ENCODE measurements at regions not wholly inside any gene's neighbourhood (a gene's known extent, or its start where the extent isn't known, plus 50 kb on each side); places are given as distances from the start of the nearest gene placed in this dataset.

DNA sequence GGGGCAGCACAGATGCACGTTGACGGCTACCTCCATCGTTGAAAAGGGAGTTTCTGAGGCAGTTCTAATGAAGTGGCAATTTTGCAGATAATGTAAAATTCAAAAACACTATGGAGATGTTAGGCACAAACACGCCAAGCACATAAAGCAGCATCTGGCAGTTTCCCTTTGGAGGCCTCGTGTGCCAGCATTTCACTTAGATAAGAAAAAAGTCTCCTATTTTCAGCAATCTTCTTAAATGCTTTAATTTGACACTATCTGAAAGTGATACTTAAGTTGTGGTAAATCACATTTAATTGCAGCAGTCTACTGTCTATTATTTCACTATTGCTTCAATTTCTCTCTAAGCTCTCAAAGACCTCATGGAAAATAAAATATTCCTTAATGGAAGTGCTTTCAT, 125.3 kb upstream of the PROKR2 start:
- intact Hi-C loops (cut with micrococcal nuclease): no loop called here
- no peak overlapping the region for H3K27ac Mint-ChIP-seq
- H3K27me3 Mint-ChIP-seq: peaks cover 20% of the 10 kb centered on the region
- no peak overlapping the region for H3K4me3 Mint-ChIP-seq
- H3K4me1 Mint-ChIP-seq (ENCODE audit: low read depth): no peaks in the 10 kb centered on the region
- no peaks in the 10 kb centered on the region for H3K36me3 Mint-ChIP-seq (ENCODE audit: low read depth)
- H3K9me3 Mint-ChIP-seq: no peaks in the 10 kb centered on the region

- no peaks in the 10 kb centered on the region for H3K9me3 Mint-ChIP-seq
- intact Hi-C loops (cut with micrococcal nuclease): no loop called here
- no peaks in the 10 kb centered on the region for H3K4me1 Mint-ChIP-seq (ENCODE audit: low read depth)
- peaks cover 24% of the 10 kb centered on the region for H3K27me3 Mint-ChIP-seq
- no peak overlapping the region for H3K27ac Mint-ChIP-seq
- no peaks in the 10 kb centered on the region for H3K36me3 Mint-ChIP-seq (ENCODE audit: low read depth)
- no peak overlapping the region for H3K4me3 Mint-ChIP-seq
Measured at GRCh38 chr20:5434116-5434515, 117.4 kb upstream of the PROKR2 start.

- Mint-ChIP-seq H3K27me3 (peaks cover 21% of the 10 kb centered on the region), H3K9me3 (no peaks in the 10 kb centered on the region), H3K27ac (no peak overlapping the region), H3K4me1 (ENCODE audit: low read depth) (no peaks in the 10 kb centered on the region), H3K4me3 (no peak overlapping the region), H3K36me3 (ENCODE audit: low read depth) (no peaks in the 10 kb centered on the region)
- intact Hi-C loops (cut with micrococcal nuclease): no loop called here
Measured at GRCh38 chr20:5433352-5433751, 116.6 kb upstream of the PROKR2 start.

- Mint-ChIP-seq H3K36me3 (ENCODE audit: low read depth) (no peaks in the 10 kb centered on the region), H3K4me3 (no peak overlapping the region), H3K27ac (no peak overlapping the region), H3K4me1 (ENCODE audit: low read depth) (no peaks in the 10 kb centered on the region), H3K9me3 (no peaks in the 10 kb centered on the region), H3K27me3 (peaks cover 21% of the 10 kb centered on the region)
- intact Hi-C loops (cut with micrococcal nuclease): no loop called here
Measured at GRCh38 chr20:5432030-5432429, 115.3 kb upstream of the PROKR2 start.

- peaks cover 20% of the 10 kb centered on the region for H3K27me3 Mint-ChIP-seq
- no peaks in the 10 kb centered on the region for H3K36me3 Mint-ChIP-seq (ENCODE audit: low read depth)
- no peak overlapping the region for H3K4me3 Mint-ChIP-seq
- H3K9me3 Mint-ChIP-seq: no peaks in the 10 kb centered on the region
- intact Hi-C loops (cut with micrococcal nuclease): no loop called here
- H3K4me1 Mint-ChIP-seq (ENCODE audit: low read depth): no peaks in the 10 kb centered on the region
- no peak overlapping the region for H3K27ac Mint-ChIP-seq
Measured at GRCh38 chr20:5430670-5431069, 113.9 kb upstream of the PROKR2 start.

DNA sequence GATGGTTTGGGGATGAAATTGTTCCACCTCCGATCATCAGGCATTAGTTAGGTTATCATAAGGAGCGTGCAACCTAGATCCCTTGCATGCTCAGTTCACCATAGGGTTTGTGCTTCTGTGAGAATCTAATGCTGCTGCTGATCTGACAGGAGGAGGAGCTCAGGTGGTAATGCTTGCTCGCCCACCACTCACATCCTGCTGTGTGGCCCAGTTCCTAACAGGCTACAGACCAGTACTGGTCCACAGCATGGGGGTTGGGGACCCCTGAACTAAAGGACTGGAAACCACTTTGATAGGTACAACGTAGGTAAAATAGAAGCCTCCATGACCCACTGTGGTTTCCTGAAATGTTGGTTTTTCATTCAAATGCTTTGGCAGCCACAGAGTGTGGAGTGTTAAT, 109.3 kb upstream of the PROKR2 start:
- peaks cover 17% of the 10 kb centered on the region for H3K27me3 Mint-ChIP-seq
- H3K4me1 Mint-ChIP-seq (ENCODE audit: low read depth): no peaks in the 10 kb centered on the region
- no peaks in the 10 kb centered on the region for H3K9me3 Mint-ChIP-seq
- no peak overlapping the region for H3K27ac Mint-ChIP-seq
- no peak overlapping the region for H3K4me3 Mint-ChIP-seq
- intact Hi-C loops (cut with micrococcal nuclease): no loop called here
- no peaks in the 10 kb centered on the region for H3K36me3 Mint-ChIP-seq (ENCODE audit: low read depth)

DNA sequence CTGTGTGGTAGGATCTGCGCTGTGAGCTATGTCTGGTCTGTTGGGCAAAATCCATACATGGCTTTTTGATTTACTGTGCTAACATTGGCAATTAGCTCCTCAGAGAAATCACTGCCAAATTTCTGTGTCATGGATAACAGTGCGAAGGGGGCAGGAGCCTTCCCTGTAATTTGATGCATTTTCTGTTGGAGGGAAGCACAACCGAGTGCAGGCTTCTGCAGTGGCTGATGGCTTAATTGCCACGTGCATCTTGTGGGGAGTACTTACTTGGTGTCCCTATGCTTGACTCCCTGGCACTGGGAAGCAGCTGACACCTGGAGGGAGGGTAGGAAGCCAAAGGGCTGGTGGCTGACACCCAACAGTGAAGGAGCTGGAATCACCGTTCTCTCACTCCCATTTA, 99.3 kb upstream of the PROKR2 start:
- H3K27me3 Mint-ChIP-seq: peaks cover 2% of the 10 kb centered on the region
- H3K36me3 Mint-ChIP-seq (ENCODE audit: low read depth): no peaks in the 10 kb centered on the region
- no peak overlapping the region for H3K4me3 Mint-ChIP-seq
- peaks cover 6% of the 10 kb centered on the region for H3K9me3 Mint-ChIP-seq
- no peaks in the 10 kb centered on the region for H3K4me1 Mint-ChIP-seq (ENCODE audit: low read depth)
- intact Hi-C loops (cut with micrococcal nuclease): no loop called here
- no peak overlapping the region for H3K27ac Mint-ChIP-seq

DNA sequence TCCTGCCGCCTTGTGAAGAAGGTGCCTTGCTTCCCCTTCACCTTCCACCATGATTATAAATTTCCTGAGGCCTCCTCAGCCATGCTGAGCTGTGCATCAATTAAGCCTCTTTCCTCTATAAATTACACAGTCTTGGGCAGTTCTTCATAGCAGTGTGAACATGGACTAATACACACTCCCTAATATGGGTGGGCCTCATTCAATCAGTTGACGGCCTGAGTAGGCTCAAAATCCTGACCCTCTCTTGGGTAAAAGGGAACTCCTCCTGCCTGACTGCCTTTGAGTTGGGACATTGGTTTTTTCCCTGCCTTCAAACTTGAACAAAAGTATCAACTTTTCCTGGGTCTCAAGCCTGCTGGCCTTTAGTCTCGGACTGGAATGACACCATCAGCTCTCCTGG, 96.6 kb upstream of the PROKR2 start:
- peaks cover 2% of the 10 kb centered on the region for H3K27me3 Mint-ChIP-seq
- H3K4me1 Mint-ChIP-seq (ENCODE audit: low read depth): no peaks in the 10 kb centered on the region
- H3K36me3 Mint-ChIP-seq (ENCODE audit: low read depth): no peaks in the 10 kb centered on the region
- intact Hi-C loops (cut with micrococcal nuclease): no loop called here
- H3K27ac Mint-ChIP-seq: no peak overlapping the region
- peaks cover 6% of the 10 kb centered on the region for H3K9me3 Mint-ChIP-seq
- H3K4me3 Mint-ChIP-seq: no peak overlapping the region

- peaks cover 2% of the 10 kb centered on the region for H3K27me3 Mint-ChIP-seq
- no peaks in the 10 kb centered on the region for H3K36me3 Mint-ChIP-seq (ENCODE audit: low read depth)
- no peak overlapping the region for H3K4me3 Mint-ChIP-seq
- no peak overlapping the region for H3K27ac Mint-ChIP-seq
- peaks cover 3% of the 10 kb centered on the region for H3K9me3 Mint-ChIP-seq
- intact Hi-C loops (cut with micrococcal nuclease): no loop called here
- H3K4me1 Mint-ChIP-seq (ENCODE audit: low read depth): peaks cover 5% of the 10 kb centered on the region
Measured at GRCh38 chr20:5410470-5410869, 93.7 kb upstream of the PROKR2 start.

DNA sequence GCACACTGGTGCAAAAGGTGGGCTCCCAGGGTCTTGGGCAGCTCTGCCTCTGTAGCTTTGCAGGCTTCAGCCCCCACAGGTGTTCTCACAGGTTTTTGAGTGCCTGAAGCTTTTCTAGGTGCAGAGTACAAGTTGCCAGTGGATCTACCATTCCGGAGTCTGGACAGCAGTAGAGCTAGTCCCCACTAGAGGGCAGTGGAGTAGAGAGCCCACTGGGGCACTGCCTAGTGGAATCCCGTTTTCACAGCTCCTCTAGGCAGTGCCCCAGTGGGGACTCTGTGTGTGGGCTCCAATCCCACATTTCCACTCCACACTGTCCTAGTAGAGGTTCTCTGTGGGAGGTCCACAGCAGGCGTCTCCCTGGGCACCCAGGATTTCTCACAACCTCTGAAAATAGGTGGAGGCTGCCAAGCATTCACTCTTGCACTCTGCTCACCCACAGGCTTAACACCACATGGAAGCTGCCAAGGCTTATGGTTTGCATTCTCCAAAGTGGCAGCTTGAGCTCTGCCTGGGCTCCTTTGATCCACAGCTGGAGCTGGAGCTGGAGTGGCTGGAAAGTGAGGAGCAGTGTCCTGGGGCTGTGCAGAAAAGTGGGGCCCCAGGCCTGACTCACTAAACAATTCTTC, 86.3 kb upstream of the PROKR2 start:
- no peak overlapping the region for H3K27ac Mint-ChIP-seq
- peaks cover 5% of the 10 kb centered on the region for H3K4me1 Mint-ChIP-seq (ENCODE audit: low read depth)
- H3K9me3 Mint-ChIP-seq: peaks cover 12% of the 10 kb centered on the region
- H3K4me3 Mint-ChIP-seq: no peak overlapping the region
- intact Hi-C loops (cut with micrococcal nuclease): no loop called here
- no peaks in the 10 kb centered on the region for H3K36me3 Mint-ChIP-seq (ENCODE audit: low read depth)
- peaks cover 2% of the 10 kb centered on the region for H3K27me3 Mint-ChIP-seq

DNA sequence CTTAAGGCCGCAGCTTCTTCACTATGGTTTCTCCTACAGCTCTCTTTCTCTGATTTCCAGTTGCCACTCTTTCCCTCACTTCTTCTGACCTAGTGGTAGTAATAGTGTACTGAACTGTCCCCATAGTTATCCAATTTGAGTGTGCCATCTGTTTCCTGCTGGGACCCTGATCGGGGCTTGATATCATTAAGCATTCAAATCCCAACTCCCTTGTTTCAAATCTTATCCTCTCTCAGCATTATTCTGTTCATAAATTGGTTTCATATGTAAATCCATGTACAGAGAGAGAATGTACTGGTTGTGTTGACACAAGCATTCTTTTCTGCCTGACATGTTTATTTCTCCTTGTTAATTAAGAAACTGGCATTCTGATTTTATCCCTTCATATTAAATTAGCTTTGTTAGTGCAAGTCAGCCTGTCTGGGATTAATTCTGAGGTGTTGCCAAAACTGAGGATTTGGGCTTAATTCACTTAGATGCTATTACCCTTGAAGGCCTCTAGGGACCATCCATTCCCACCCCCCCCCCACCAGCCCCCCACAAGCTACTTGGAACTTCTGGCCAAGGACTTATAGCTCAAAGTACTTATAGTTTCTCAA, 84.6 kb upstream of the PROKR2 start:
- no peaks in the 10 kb centered on the region for H3K36me3 Mint-ChIP-seq (ENCODE audit: low read depth)
- intact Hi-C loops (cut with micrococcal nuclease): no loop called here

GRCh38 chr20:5400164-5400762, 83.5 kb upstream of the PROKR2 start:
- Mint-ChIP-seq H3K27me3 (peaks cover 1% of the 10 kb centered on the region), H3K9me3 (peaks cover 12% of the 10 kb centered on the region)
- intact Hi-C loops (cut with micrococcal nuclease): no loop called here

More for the DNA sequence above, 84.6 kb upstream of the PROKR2 start:
- Mint-ChIP-seq H3K27me3 (peaks cover 2% of the 10 kb centered on the region), H3K9me3 (peaks cover 12% of the 10 kb centered on the region), H3K4me1 (ENCODE audit: low read depth) (no peaks in the 10 kb centered on the region), H3K4me3 (no peak overlapping the region), H3K27ac (no peak overlapping the region)

DNA sequence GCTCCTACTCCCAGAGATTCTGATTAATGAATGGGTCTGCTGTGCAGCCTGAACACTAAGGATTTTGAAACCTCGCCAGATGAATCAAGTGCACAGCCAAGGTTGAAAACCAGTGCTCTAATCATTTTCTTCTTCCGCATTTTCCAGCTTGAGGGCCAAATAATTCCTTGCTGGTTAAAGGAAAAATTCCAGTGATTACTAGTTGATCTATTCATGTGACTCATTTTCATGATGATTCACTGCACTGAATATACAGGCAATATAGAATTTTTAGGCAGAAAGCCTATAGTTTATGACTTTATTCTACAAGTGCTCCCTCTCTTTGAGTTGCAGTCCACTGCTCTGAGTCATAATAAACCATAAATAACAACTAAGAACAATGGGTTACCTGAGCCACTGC, 80.6 kb upstream of the PROKR2 start:
- Mint-ChIP-seq H3K27ac (no peak overlapping the region), H3K36me3 (ENCODE audit: low read depth) (no peaks in the 10 kb centered on the region), H3K4me3 (no peak overlapping the region), H3K4me1 (ENCODE audit: low read depth) (no peaks in the 10 kb centered on the region), H3K27me3 (no peaks in the 10 kb centered on the region), H3K9me3 (no peaks in the 10 kb centered on the region)
- intact Hi-C loops (cut with micrococcal nuclease): no loop called here

More at GRCh38 chr20:5400164-5400762, 83.5 kb upstream of the PROKR2 start:
- H3K4me3 Mint-ChIP-seq: no peak overlapping the region
- H3K36me3 Mint-ChIP-seq (ENCODE audit: low read depth): no peaks in the 10 kb centered on the region
- no peak overlapping the region for H3K27ac Mint-ChIP-seq
- no peaks in the 10 kb centered on the region for H3K4me1 Mint-ChIP-seq (ENCODE audit: low read depth)

DNA sequence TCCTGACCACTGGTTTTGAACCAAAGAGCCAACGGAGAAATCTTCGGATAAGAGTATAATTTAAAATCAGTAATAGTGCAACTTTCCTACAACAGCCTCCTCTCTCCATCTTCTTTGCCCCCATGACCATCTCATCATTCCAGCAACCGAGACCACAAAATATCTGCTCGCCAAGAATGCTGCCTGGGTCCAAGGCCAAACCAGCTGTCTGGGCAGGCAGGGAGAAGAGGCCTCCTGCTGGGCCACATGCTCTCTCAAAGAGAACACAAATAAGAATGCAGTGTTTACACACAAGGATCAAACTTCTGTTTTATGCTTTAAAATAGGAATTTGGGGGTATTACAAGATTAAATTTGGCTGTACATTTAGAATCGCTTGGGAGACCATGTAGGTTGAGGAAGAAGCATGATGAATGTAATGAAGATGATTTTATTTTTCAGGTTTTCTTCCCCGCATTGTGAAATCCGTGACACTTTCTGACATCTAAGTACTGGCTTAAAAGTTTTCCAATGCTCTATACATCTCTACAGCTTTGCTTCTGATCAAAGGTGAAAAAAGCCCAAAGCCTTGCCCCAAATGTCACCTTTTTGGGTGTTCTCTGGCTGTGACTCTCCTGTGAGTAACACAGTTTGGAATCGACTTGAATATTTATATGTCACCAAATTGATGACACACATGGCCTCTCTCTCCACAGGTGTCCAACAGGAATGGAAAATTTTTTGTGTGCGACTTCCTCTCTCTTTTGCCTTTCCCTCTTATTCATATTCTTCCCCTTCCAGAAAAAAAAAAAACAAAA, 79.4 kb upstream of the PROKR2 start:
- Mint-ChIP-seq H3K27me3 (peaks cover 10% of the 10 kb centered on the region), H3K4me3 (no peak overlapping the region), H3K27ac (no peak overlapping the region), H3K36me3 (ENCODE audit: low read depth) (no peaks in the 10 kb centered on the region), H3K4me1 (ENCODE audit: low read depth) (no peaks in the 10 kb centered on the region), H3K9me3 (no peaks in the 10 kb centered on the region)
- intact Hi-C loops (cut with micrococcal nuclease): no loop called here

Data from dendritic cell treated with granulocyte-macrophage colony-stimulating factor and Interleukin-4, amounts not matched to agents 40 ng/mL and 50 ng/mL, for 4 days (primary cell).